ENCODE measurements at regions not wholly inside any gene's neighbourhood (a gene's known extent, or its start where the extent isn't known, plus 50 kb on each side); places are given as distances from the start of the nearest gene placed in this dataset.

DNA sequence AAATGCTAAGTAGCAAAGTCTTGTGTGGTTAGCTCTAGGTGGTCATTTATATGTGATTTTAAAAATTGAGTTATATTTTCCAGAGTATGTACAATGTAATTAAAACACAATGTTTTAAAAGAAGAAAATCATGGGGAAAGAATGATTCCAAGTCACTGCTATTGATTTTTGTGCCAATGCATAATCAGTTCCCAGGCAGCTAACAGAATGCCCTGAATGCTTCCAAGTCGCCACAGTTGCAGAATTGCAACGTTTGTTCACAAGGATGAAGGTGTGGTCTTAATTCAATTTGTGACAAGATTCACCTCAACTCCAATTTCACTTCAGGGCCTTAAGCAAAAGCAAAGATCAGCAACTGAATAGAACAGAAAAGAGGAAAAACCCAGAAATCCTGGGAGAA lies 200.4 kb downstream of the SPP2 start:
- TF ChIP-seq, protein P1, sequence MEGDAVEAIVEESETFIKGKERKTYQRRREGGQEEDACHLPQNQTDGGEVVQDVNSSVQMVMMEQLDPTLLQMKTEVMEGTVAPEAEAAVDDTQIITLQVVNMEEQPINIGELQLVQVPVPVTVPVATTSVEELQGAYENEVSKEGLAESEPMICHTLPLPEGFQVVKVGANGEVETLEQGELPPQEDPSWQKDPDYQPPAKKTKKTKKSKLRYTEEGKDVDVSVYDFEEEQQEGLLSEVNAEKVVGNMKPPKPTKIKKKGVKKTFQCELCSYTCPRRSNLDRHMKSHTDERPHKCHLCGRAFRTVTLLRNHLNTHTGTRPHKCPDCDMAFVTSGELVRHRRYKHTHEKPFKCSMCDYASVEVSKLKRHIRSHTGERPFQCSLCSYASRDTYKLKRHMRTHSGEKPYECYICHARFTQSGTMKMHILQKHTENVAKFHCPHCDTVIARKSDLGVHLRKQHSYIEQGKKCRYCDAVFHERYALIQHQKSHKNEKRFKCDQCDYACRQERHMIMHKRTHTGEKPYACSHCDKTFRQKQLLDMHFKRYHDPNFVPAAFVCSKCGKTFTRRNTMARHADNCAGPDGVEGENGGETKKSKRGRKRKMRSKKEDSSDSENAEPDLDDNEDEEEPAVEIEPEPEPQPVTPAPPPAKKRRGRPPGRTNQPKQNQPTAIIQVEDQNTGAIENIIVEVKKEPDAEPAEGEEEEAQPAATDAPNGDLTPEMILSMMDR (IDR thresholded peaks at IDR 0.05; ENCODE audit: low read length), result no peak
- no peak for TF ChIP-seq EZH2 (IDR thresholded peaks at IDR 0.05; ENCODE audit: borderline replicate concordance, low read length)
